Small intestine (tissue), 7 donors: ENCODE measurements at regions not wholly inside any gene's neighbourhood (a gene's known extent, or its start where the extent isn't known, plus 50 kb on each side); places are given as distances from the start of the nearest gene placed in this dataset.

Experiments used
- DNase-seq, 2 donors: peaks; one replicate each; pipeline versions ENCODE4 v3.0.0 to v3.0.0-alpha.2; 2013
- FAIRE-seq: peaks from 2 replicates; lab custom pipeline; 2012; peaks lifted over from hg19 to GRCh38; lab: Jason Lieb, UNC
- H3K27ac ChIP-seq, 3 donors: one replicate each; pipeline ENCODE4 v1.5.1; 2013; ENCODE audit warnings: low read length in 2 of 3, mild to moderate bottlenecking in 2 of 3, control low read depth in 1 of 3, inconsistent platforms in 1 of 3, low read depth in 1 of 3, moderate library complexity in 1 of 3
- H3K27me3 ChIP-seq, 3 donors: one replicate each; pipeline ENCODE4 v1.6.1; 2013; ENCODE audit warnings: low read length in 3 of 3, inconsistent platforms in 1 of 3; ENCODE audit not compliant: control insufficient read depth in 3 of 3, insufficient read depth in 3 of 3
- H3K36me3 ChIP-seq, 3 donors: one replicate each; pipeline ENCODE4 v1.6.1; 2013; ENCODE audit warnings: low read length in 3 of 3, inconsistent platforms in 1 of 3, low read depth in 1 of 3, mild to moderate bottlenecking in 1 of 3, moderate library complexity in 1 of 3; ENCODE audit not compliant: control insufficient read depth in 3 of 3, insufficient read depth in 2 of 3
- H3K4me1 ChIP-seq, 3 donors: one replicate each; pipeline ENCODE4 v1.6.1; 2013; ENCODE audit warnings: low read length in 2 of 3, inconsistent platforms in 1 of 3, low read depth in 1 of 3, mild to moderate bottlenecking in 1 of 3, moderate library complexity in 1 of 3; ENCODE audit not compliant: control insufficient read depth in 3 of 3, insufficient read depth in 2 of 3
- H3K4me3 ChIP-seq, 3 donors: one replicate each; pipeline ENCODE4 v1.5.1; 2013; ENCODE audit warnings: low read length in 3 of 3, control low read depth in 1 of 3, inconsistent platforms in 1 of 3, low read depth in 1 of 3, mild to moderate bottlenecking in 1 of 3, moderate library complexity in 1 of 3
- H3K9me3 ChIP-seq, 2 donors: one replicate each; pipeline ENCODE4 v1.6.1; 2013; ENCODE audit warnings: low read depth in 1 of 2, low read length in 1 of 2; ENCODE audit not compliant: control insufficient read depth in 2 of 2, insufficient read depth in 1 of 2
- WGBS, 3 donors: extraction: QIAGEN DNeasy Blood & Tissue Kit; methylation state at CpG; one replicate each; pipeline ENCODE4 v1.1.7; 2013; 5-methylcytosine and 5-hydroxymethylcytosine counted together
- donor health status: healthy with polysubstance abuse.
- donor health status: control.
- donor health status: control.
- donor health status: Bipolar disorder and iron deficiency.
- donor health status: healthy.

DNA sequence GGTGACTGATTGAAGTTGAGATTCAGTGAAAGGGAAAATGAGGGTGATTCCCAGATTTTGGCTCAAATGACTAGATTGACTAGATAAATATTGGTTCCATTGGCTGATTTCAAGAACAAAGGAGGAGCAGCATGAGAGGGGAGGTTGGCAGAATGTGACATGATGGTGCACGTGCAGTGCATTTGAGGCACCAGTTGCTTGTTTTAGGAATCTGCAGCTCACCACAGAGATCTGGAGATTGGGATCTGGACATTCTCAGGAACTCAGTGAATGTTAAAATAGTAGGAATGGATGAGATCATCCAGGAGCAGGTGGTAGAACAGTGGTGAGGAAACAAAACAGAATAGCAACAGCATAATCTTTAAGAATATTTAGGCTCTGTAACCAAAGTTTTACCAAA, 496.3 kb downstream of the DHX35 start:
- Histone ChIP-seq H3K9me3 (no peaks in the 10 kb centered on the region), H3K4me3 (no peak overlapping the region), H3K4me1 (no peaks in the 10 kb centered on the region), H3K36me3 (no peaks in the 10 kb centered on the region), H3K27me3 (no peaks in the 10 kb centered on the region), H3K27ac (no peak overlapping the region)
- 88 to 92% (median 89%) methylated on average over 1 of the region's 1 CpG for WGBS, 3 donors
- FAIRE-seq (no peak), DNase-seq (no peak)

DNA sequence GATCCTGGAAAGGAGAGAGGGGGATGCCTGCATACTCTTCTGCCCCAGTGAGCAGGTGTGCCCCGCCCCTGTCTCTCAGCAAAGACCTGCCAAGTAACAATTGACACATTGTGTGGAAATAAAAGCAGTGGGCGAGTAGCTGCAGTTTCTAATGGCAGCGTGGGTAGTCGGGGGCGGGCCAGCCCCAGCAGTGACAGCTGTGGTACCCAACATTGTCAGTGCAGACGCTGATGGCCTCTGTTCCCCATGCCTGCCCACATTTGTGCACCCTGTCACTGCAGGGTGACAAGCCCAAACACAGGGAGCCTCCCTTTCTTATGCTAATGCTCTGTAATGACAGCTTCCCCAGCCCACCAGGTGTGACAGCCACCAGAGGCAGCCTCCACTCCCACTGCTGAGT, 491.7 kb downstream of the DHX35 start:
- Histone ChIP-seq H3K4me3 (no peak overlapping the region), H3K27ac (no peak overlapping the region), H3K36me3 (no peaks in the 10 kb centered on the region), H3K27me3 (no peaks in the 10 kb centered on the region), H3K4me1 (no peaks in the 10 kb centered on the region), H3K9me3 (no peaks in the 10 kb centered on the region)
- FAIRE-seq (no peak), DNase-seq (no peak)
- 40 to 70% (median 46%) methylated on average over 6 of the region's 6 CpGs for WGBS, 3 donors

DNA sequence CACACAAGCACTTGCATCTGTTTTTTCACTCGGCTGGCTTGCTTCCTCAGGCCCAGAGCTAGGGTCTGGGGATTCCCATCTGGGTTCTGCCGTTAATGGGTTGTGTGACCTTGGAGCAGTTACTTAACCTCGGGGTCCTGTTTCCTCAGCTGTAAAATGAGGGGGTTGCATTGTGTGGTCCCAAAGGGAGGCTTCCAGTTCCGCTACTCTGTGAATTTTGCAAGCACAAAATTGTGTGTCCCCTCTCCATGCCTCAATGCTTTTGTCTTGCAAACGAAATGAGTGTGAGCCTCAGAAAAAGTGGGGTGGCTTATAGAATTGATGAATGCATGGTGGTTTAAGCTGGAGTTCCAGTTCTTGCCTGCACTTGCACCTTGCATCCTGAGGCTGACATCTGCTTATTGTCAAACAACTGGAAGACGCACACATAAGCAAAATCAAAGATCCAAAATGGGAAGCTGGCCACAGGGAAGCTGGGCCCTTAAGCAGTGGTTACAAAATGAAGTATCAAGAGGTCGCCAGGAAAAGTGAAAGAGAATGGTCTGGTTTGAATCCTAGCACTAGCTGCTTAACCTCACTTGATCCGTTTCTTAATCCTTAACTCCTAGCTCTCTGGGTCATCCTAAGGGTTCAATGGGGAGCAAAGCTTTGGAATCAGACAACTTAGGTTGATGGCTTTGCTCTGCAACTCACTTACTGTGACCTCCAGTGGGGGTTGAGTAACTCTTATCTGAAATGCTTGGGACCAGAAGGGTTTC, 490.6 kb downstream of the DHX35 start:
- DNase-seq (no peak), FAIRE-seq (no peak)
- no peaks in the 10 kb centered on the region for H3K36me3 ChIP-seq
- WGBS, 3 donors: 71 to 85% (median 71%) methylated on average over 8 of the region's 8 CpGs
- H3K27ac ChIP-seq: no peak overlapping the region
- H3K4me3 ChIP-seq: no peak overlapping the region
- H3K9me3 ChIP-seq: no peaks in the 10 kb centered on the region
- H3K27me3 ChIP-seq: no peaks in the 10 kb centered on the region
- no peaks in the 10 kb centered on the region for H3K4me1 ChIP-seq

DNA sequence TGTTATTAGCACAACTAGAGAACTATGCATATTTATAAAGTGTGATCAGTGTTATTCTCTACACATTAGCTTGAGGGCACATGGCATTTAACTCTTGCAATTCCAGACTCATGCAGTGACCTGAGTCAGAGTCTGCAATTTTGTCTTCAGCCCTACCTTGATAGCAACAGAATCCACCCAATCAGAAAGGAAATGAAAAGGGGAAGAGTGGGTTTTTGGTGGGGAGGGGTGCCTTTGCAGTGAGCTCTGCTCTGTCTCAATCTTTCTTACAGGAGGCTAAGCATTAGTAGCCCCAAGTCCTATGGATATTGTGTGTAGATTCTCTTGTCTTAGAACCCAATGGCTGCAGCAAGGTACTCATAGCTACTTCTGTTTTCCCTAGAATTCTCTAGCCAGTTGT, 489.2 kb downstream of the DHX35 start:
- H3K4me1 ChIP-seq: no peaks in the 10 kb centered on the region
- H3K36me3 ChIP-seq: no peaks in the 10 kb centered on the region
- DNase-seq (no peak), FAIRE-seq (no peak)
- no peak overlapping the region for H3K4me3 ChIP-seq
- H3K9me3 ChIP-seq: no peaks in the 10 kb centered on the region
- H3K27ac ChIP-seq: no peak overlapping the region
- no peaks in the 10 kb centered on the region for H3K27me3 ChIP-seq

DNA sequence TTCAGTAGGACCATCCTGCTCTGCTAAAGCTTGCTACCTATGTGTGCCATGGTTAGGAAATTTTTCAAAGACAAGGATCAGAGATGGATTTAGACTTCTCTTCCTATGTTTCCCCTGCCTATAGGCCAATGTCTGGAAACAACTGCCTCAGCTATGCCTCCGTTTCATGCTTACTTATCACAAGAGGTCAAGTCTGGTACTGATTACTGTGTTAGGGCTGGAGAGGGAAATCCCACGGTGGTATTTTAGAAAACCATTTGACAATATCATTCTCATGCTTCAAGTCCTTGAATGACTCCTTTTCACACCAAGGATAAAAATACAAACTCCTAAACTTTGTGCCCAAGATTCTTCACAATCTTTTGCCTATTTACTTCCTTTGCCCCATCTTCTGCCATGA, 484.3 kb downstream of the DHX35 start:
- Histone ChIP-seq H3K4me1 (no peaks in the 10 kb centered on the region), H3K36me3 (no peaks in the 10 kb centered on the region), H3K27ac (no peak overlapping the region), H3K27me3 (no peaks in the 10 kb centered on the region), H3K9me3 (no peaks in the 10 kb centered on the region), H3K4me3 (no peak overlapping the region)
- WGBS, 3 donors: 32 to 77% (median 64%) methylated on average over 2 of the region's 2 CpGs
- no peak for FAIRE-seq
- DNase-seq: no peak

DNA sequence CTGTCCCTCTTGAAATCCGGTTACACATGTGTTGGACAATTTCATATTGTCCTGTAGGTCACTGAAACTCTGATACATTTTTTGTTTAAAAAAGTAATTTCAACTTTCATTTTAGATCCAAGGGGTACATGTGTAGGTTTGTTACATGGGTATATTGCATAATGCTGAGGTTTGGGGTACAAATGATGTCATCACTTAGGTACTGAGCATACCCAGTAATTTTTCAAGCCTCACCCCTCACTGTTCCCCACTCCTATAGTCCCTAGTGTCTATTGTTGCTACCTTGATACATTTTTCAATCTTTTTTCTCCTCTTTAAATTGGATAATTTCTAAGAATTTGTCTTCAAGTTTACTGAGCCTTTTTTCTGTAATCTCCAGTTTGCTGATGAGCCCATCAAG, 483.0 kb downstream of the DHX35 start:
- DNase-seq (no peak), FAIRE-seq (no peak)
- H3K9me3 ChIP-seq: no peaks in the 10 kb centered on the region
- no peaks in the 10 kb centered on the region for H3K36me3 ChIP-seq
- no peaks in the 10 kb centered on the region for H3K27me3 ChIP-seq
- WGBS, 3 donors: 93 to 94% (median 93%) methylated on average over 1 of the region's 1 CpG
- H3K4me3 ChIP-seq: no peak overlapping the region
- H3K4me1 ChIP-seq: no peaks in the 10 kb centered on the region
- H3K27ac ChIP-seq: no peak overlapping the region

DNA sequence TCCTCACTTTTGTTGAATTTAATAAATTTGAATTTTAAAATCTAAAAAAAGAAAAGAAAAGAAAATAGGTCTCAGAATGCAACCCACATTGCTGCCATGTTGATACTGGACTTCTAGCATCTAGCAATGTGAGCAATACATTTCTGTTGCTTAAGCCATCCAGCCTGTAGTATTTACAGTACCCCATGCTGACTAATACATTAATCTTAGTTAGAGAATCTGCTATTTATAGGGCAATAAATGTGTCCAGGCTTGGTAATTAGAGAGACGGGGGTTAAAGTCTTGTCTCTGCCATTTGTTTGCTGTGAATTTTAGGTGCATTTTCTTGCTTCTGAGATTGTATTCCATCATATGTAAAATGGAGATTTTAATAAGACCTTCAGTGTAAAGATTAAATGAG, 471.3 kb downstream of the DHX35 start:
- H3K36me3 ChIP-seq: no peaks in the 10 kb centered on the region
- H3K4me3 ChIP-seq: no peak overlapping the region
- peaks cover 2 to 30% (median 10%) of the 10 kb centered on the region in 3 donors for H3K4me1 ChIP-seq
- no peaks in the 10 kb centered on the region for H3K27me3 ChIP-seq
- peak; percentile 26 for FAIRE-seq
- WGBS, 3 donors: 18 to 58% (median 45%) methylated on average over 1 of the region's 1 CpG
- peaks cover 0 to 5% of the 10 kb centered on the region in 2 donors for H3K9me3 ChIP-seq
- DNase-seq: peak; percentile 57 to 84
- H3K27ac ChIP-seq: peak overlapping the region in 1 of 3 donors; percentile 76

DNA sequence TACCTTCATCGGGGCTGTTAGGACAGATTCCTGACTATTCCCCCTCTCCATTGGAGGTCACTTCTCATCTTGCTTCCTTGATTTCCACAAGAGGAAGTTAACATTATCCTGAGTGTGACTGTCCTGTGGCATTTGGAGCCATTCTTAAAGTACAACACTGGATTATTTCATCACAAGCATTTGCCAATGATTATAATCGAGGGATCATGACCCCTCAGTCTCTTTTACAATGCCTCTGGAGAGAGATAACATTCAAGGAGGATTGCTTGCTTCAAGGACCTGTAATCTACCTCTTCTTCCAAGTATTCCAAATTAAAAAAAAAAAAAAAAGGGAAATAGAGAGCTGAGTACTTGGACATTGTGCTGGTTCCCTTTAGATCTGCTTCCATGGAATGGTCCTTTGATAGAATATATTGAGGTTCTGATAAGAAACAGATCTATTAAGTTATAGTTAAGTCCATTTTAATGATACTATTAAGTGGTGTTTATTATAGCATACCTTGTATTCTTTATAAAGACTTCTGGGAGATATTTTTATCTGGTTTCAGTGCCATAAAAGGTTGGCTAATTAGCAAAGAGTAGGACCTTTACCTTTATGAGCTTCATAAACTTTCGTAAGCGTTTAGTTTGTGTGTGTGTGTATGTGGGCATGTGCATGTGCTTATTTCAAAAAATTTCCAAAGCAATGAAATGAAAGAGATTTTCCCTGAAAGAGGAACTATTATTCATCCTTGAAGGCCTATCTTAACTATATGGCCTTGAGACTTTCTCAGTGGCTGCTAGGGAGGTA, 469.1 kb downstream of the DHX35 start:
- H3K9me3 ChIP-seq: peaks cover 0 to 18% of the 10 kb centered on the region in 2 donors
- H3K4me1 ChIP-seq: peaks cover 2 to 30% (median 10%) of the 10 kb centered on the region in 3 donors
- WGBS, 3 donors: 12 to 56% (median 27%) methylated on average over 4 of the region's 4 CpGs
- DNase-seq (peak; percentile 85 to 90), FAIRE-seq (peak; percentile 94)
- H3K27ac ChIP-seq: peak overlapping the region in 1 of 3 donors; percentile 76
- no peak overlapping the region for H3K4me3 ChIP-seq
- no peaks in the 10 kb centered on the region for H3K36me3 ChIP-seq
- no peaks in the 10 kb centered on the region for H3K27me3 ChIP-seq
